Neutrophil (primary cell): ENCODE measurements at regions not wholly inside any gene's neighbourhood (a gene's known extent, or its start where the extent isn't known, plus 50 kb on each side); places are given as distances from the start of the nearest gene placed in this dataset.

ENCODE experiments used
- H3K27ac ChIP-seq: fragments of 200-600 bp; sonication (generic); 2 replicates; pipeline ENCODE4 v1.5.1; 2016; ENCODE audit warnings: mild to moderate bottlenecking, moderate library complexity
- H3K27me3 ChIP-seq: fragments of 200-600 bp; sonication (generic); 2 replicates; pipeline ENCODE4 v1.6.0; 2016; ENCODE audit warnings: mild to moderate bottlenecking
- H3K36me3 ChIP-seq: fragments of 200-600 bp; sonication (generic); 2 replicates; pipeline ENCODE4 v1.5.1; 2017
- H3K4me1 ChIP-seq, 2 experiments: fragments of 200-600 bp in 1 of 2; sonication (generic) in 1 of 2; 1 replicate in 1 of 2; 2 replicates in 1 of 2; pipeline versions ENCODE4 v1.5.1 to v1.6.1; 2013 to 2016; ENCODE audit warnings: low read depth in 1 of 2, low read length in 1 of 2, mild to moderate bottlenecking in 1 of 2, moderate library complexity in 1 of 2; ENCODE audit not compliant: control insufficient read depth in 1 of 2, insufficient read depth in 1 of 2
- H3K4me3 ChIP-seq, 2 experiments: fragments of 200-600 bp in 1 of 2; sonication (generic) in 1 of 2; 1 replicate in 1 of 2; 2 replicates in 1 of 2; pipeline ENCODE4 v1.5.1; 2013 to 2016; ENCODE audit warnings: low read depth in 1 of 2, low read length in 1 of 2, mild to moderate bottlenecking in 1 of 2, moderate library complexity in 1 of 2
- H3K9me3 ChIP-seq: fragments of 200-600 bp; sonication (generic); 2 replicates; pipeline ENCODE4 v1.5.1; 2016
- TF ChIP-seq, protein P1 (sequence below): fragments of 200-600 bp; sonication (generic); IDR thresholded peaks from 2 replicates; pipeline ENCODE4 v1.5.1; 2016; ENCODE audit warnings: antibody characterized with exemption

GRCh38 chr5:173830421-173830820 lies 57.7 kb upstream of the CPEB4 start:
- Histone ChIP-seq H3K9me3 (no peaks in the 10 kb centered on the region), H3K4me1 (peaks cover 34 to 56% of the 10 kb centered on the region in 2 experiments)
- TF ChIP-seq, protein P1, sequence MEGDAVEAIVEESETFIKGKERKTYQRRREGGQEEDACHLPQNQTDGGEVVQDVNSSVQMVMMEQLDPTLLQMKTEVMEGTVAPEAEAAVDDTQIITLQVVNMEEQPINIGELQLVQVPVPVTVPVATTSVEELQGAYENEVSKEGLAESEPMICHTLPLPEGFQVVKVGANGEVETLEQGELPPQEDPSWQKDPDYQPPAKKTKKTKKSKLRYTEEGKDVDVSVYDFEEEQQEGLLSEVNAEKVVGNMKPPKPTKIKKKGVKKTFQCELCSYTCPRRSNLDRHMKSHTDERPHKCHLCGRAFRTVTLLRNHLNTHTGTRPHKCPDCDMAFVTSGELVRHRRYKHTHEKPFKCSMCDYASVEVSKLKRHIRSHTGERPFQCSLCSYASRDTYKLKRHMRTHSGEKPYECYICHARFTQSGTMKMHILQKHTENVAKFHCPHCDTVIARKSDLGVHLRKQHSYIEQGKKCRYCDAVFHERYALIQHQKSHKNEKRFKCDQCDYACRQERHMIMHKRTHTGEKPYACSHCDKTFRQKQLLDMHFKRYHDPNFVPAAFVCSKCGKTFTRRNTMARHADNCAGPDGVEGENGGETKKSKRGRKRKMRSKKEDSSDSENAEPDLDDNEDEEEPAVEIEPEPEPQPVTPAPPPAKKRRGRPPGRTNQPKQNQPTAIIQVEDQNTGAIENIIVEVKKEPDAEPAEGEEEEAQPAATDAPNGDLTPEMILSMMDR = no peak

GRCh38 chr5:173831196-173831914 lies 56.8 kb upstream of the CPEB4 start:
- Histone ChIP-seq H3K27me3 (no peaks in the 10 kb centered on the region), H3K27ac (no peak overlapping the region), H3K36me3 (no peaks in the 10 kb centered on the region), H3K4me1 (peaks cover 43 to 65% of the 10 kb centered on the region in 2 experiments), H3K4me3 (no peak overlapping the region), H3K9me3 (no peaks in the 10 kb centered on the region)
- TF ChIP-seq, protein P1 = no peak

More at GRCh38 chr5:173830421-173830820, 57.7 kb upstream of the CPEB4 start:
- no peaks in the 10 kb centered on the region for H3K36me3 ChIP-seq
- H3K27me3 ChIP-seq = no peaks in the 10 kb centered on the region
- H3K27ac ChIP-seq = no peak overlapping the region
- H3K4me3 ChIP-seq = no peak overlapping the region

DNA sequence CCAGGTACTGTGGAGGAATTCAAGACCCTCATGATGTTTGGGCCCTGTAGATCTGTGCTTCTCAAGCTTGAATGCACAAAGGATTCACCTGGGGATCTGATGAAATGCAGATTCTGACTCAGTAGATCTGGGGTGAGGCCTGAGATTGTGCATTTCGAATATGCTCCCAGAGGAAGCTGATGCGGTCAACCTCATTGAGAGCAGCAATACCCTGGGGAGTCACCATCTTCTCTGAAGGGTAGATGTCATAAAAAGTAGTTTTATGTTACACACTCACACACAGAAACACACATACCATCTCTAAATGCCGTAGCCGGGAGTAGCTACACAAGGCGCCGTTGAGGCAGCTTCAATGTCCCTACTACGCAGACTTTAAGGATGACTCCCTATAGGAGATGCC lies 55.8 kb upstream of the CPEB4 start:
- Histone ChIP-seq H3K9me3 (no peaks in the 10 kb centered on the region), H3K4me1 (peaks cover 52 to 75% of the 10 kb centered on the region in 2 experiments), H3K4me3 (no peak overlapping the region)

DNA sequence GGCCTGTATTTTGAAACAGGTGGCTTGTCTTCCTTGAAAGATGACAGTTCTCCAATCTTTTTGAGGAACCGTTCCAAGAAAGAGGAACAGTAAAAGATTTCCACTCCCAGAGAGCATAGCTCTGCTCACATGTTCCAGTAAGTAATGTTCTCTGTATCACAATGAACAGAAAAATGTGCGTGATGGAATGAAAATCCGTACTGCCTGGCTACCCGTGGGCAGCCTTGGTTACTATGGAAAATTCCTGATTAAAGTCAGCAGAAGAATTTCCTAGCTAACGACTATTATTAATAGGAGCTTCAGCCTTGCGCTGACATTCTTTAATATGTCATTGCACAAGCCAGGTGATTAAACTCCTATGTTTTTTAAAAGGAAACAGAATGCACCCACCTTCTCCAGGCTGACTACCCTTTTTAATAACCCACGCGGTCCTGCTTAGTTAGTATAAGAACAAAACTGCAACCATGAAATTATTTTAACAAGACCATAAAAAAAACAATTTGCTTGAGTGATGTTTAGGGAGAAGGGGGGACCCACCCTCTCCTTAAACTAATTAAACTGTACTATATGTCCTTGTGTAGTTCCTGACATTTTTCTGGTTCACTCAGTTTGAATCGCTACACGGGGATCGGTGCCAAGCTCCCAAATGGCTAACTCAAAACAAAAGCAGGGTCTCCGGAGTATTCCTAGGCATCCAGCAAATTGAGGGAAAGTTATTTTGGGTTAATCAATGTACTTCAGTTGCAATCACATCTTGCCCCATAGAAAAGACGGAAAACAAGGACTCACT lies 54.8 kb upstream of the CPEB4 start:
- Histone ChIP-seq H3K36me3 (no peaks in the 10 kb centered on the region), H3K4me1 (peaks cover 56 to 76% of the 10 kb centered on the region in 2 experiments), H3K4me3 (peak overlapping the region; percentile 6 to 9), H3K27ac (peak overlapping the region; percentile 83), H3K27me3 (no peaks in the 10 kb centered on the region), H3K9me3 (no peaks in the 10 kb centered on the region)
- TF ChIP-seq, protein P1 = no peak

More for the DNA sequence above, 55.8 kb upstream of the CPEB4 start:
- Histone ChIP-seq H3K27ac (peak overlapping the region; percentile 83), H3K36me3 (no peaks in the 10 kb centered on the region), H3K27me3 (no peaks in the 10 kb centered on the region)
- TF ChIP-seq, protein P1 = no peak

- Histone ChIP-seq H3K4me3 (peak overlapping the region in 1 of 2 experiments; percentile 39), H3K4me1 (peaks cover 56 to 76% of the 10 kb centered on the region in 2 experiments), H3K36me3 (no peaks in the 10 kb centered on the region), H3K27ac (peak overlapping the region; percentile 83), H3K9me3 (no peaks in the 10 kb centered on the region), H3K27me3 (no peaks in the 10 kb centered on the region)
- TF ChIP-seq, protein P1 = no peak
Observed at GRCh38 chr5:173834071-173834771, 53.9 kb upstream of the CPEB4 start.
